ENCODE measurements at regions not wholly inside any gene's neighbourhood (a gene's known extent, or its start where the extent isn't known, plus 50 kb on each side); places are given as distances from the start of the nearest gene placed in this dataset.

- H3K4me1 ChIP-seq, result no peaks in the 10 kb centered on the region
- Mint-ChIP-seq H3K36me3 (ENCODE audit: insufficient read depth, unreplicated experiment) (no peaks in the 10 kb centered on the region), H3K27ac (ENCODE audit: unreplicated experiment) (no peak overlapping the region), H3K4me1 (ENCODE audit: low read depth, unreplicated experiment) (no peaks in the 10 kb centered on the region), H3K27me3 (ENCODE audit: insufficient read depth, unreplicated experiment) (peaks cover 14% of the 10 kb centered on the region), H3K9me3 (ENCODE audit: unreplicated experiment) (no peaks in the 10 kb centered on the region), H3K4me3 (ENCODE audit: unreplicated experiment) (no peak overlapping the region)
- no peak overlapping the region for H3K4me3 ChIP-seq (ENCODE audit: low read depth, low read length)
- POLR2A ChIA-PET, result no interaction called here
- intact Hi-C loops (cut with micrococcal nuclease; ENCODE audit: unreplicated experiment), result no loop called here
- no peak for DNase-seq
- no peaks in the 10 kb centered on the region for H3K27me3 ChIP-seq (replicated peaks; ENCODE audit: control insufficient read depth, insufficient read depth, low read length)
- CTCF ChIA-PET, result no interaction called here
- TF ChIP-seq CTCF (IDR thresholded peaks at IDR 0.05; ENCODE audit: insufficient read depth in 1 of 2, low read depth in 1 of 2, low read length in 1 of 2, severe bottlenecking in 1 of 2, unreplicated experiment in 1 of 2), result no peak
- no peaks in the 10 kb centered on the region for H3K36me3 ChIP-seq (ENCODE audit: control insufficient read depth, insufficient read depth, low read length)
- no peaks in the 10 kb centered on the region for H3K9me3 ChIP-seq
- no TSS peak for BruUV-seq (replicated peaks)
Observed at GRCh38 chr18:25599443-25599842, 247.5 kb upstream of the ZNF521 start.

- DNase-seq, result no peak
- POLR2A ChIA-PET, result no interaction called here
Observed at GRCh38 chr18:25597476-25597875, 245.5 kb upstream of the ZNF521 start.

GRCh38 chr18:25595274-25596060, 243.5 kb upstream of the ZNF521 start:
- no peaks in the 10 kb centered on the region for H3K9me3 ChIP-seq
- intact Hi-C loops (cut with micrococcal nuclease; ENCODE audit: unreplicated experiment), result no loop called here
- H3K36me3 ChIP-seq (ENCODE audit: control insufficient read depth, insufficient read depth, low read length), result no peaks in the 10 kb centered on the region
- H3K4me3 ChIP-seq (ENCODE audit: low read depth, low read length), result no peak overlapping the region
- no peak overlapping the region for H3K27ac Mint-ChIP-seq (ENCODE audit: unreplicated experiment)
- no peaks in the 10 kb centered on the region for H3K9me3 Mint-ChIP-seq (ENCODE audit: unreplicated experiment)
- no peaks in the 10 kb centered on the region for H3K36me3 Mint-ChIP-seq (ENCODE audit: insufficient read depth, unreplicated experiment)
- no peaks in the 10 kb centered on the region for H3K4me1 Mint-ChIP-seq (ENCODE audit: low read depth, unreplicated experiment)
- ChIA-PET CTCF (no interaction called here), POLR2A (no interaction called here)
- H3K4me1 ChIP-seq, result no peaks in the 10 kb centered on the region
- no peak for DNase-seq
- no peaks in the 10 kb centered on the region for H3K27me3 Mint-ChIP-seq (ENCODE audit: insufficient read depth, unreplicated experiment)
- no peaks in the 10 kb centered on the region for H3K27me3 ChIP-seq (replicated peaks; ENCODE audit: control insufficient read depth, insufficient read depth, low read length)
- no TSS peak for BruUV-seq (replicated peaks)
- H3K4me3 Mint-ChIP-seq (ENCODE audit: unreplicated experiment), result no peak overlapping the region
- no peak for TF ChIP-seq CTCF (IDR thresholded peaks at IDR 0.05; ENCODE audit: insufficient read depth in 1 of 2, low read depth in 1 of 2, low read length in 1 of 2, severe bottlenecking in 1 of 2, unreplicated experiment in 1 of 2)

More at GRCh38 chr18:25597476-25597875, 245.5 kb upstream of the ZNF521 start:
- Mint-ChIP-seq H3K4me1 (ENCODE audit: low read depth, unreplicated experiment) (no peaks in the 10 kb centered on the region), H3K27me3 (ENCODE audit: insufficient read depth, unreplicated experiment) (peaks cover 11% of the 10 kb centered on the region), H3K36me3 (ENCODE audit: insufficient read depth, unreplicated experiment) (no peaks in the 10 kb centered on the region), H3K4me3 (ENCODE audit: unreplicated experiment) (no peak overlapping the region), H3K27ac (ENCODE audit: unreplicated experiment) (no peak overlapping the region), H3K9me3 (ENCODE audit: unreplicated experiment) (no peaks in the 10 kb centered on the region)
- intact Hi-C loops (cut with micrococcal nuclease; ENCODE audit: unreplicated experiment), result no loop called here
- Histone ChIP-seq H3K4me3 (ENCODE audit: low read depth, low read length) (no peak overlapping the region), H3K27me3 (replicated peaks; ENCODE audit: control insufficient read depth, insufficient read depth, low read length) (no peaks in the 10 kb centered on the region), H3K4me1 (no peaks in the 10 kb centered on the region), H3K9me3 (no peaks in the 10 kb centered on the region), H3K36me3 (ENCODE audit: control insufficient read depth, insufficient read depth, low read length) (no peaks in the 10 kb centered on the region)
- CTCF ChIA-PET, result no interaction called here
- TF ChIP-seq CTCF (IDR thresholded peaks at IDR 0.05; ENCODE audit: insufficient read depth in 1 of 2, low read depth in 1 of 2, low read length in 1 of 2, severe bottlenecking in 1 of 2, unreplicated experiment in 1 of 2), result no peak
- BruUV-seq (replicated peaks), result no TSS peak
